ENCODE measurements at regions not wholly inside any gene's neighbourhood (a gene's known extent, or its start where the extent isn't known, plus 50 kb on each side); places are given as distances from the start of the nearest gene placed in this dataset.

- TF ChIP-seq SNAI2 (CRISPR knock-in tag; IDR thresholded peaks at IDR 0.05) (no peak), ZFP3 (CRISPR knock-in tag; IDR thresholded peaks at IDR 0.05) (no peak)
Measured at GRCh38 chr12:115046805-115047204, 362.8 kb upstream of the TBX3 start.
